ENCODE measurements at regions not wholly inside any gene's neighbourhood (a gene's known extent, or its start where the extent isn't known, plus 50 kb on each side); places are given as distances from the start of the nearest gene placed in this dataset. TPM values are rescaled to one million over a fixed set of nuclear protein-coding genes. Genes with fewer than 3 reads are reported as not detected.

- Histone ChIP-seq H3K56ac (ENCODE audit: extremely low read depth, insufficient read depth, low read length) (no peak overlapping the region), H3K36me3 (ENCODE audit: control insufficient read depth, insufficient read depth, low read length) (no peaks in the 10 kb centered on the region), H3K79me1 (ENCODE audit: low read depth in 1 of 2, low read length in 2 of 2) (no peaks in the 10 kb centered on the region), H2BK15ac (ENCODE audit: low read depth, low read length) (no peak overlapping the region), H3K23ac (ENCODE audit: low read depth, low read length) (no peak overlapping the region), H3K4me1 (ENCODE audit: control insufficient read depth, insufficient read depth, low read length) (no peaks in the 10 kb centered on the region), H3K27me3 (ENCODE audit: control insufficient read depth, insufficient read depth, low read length) (peaks cover 2% of the 10 kb centered on the region; the same call in 1 of the 2 replicates), H3K27ac (ENCODE audit: insufficient read depth, low read length) (no peak overlapping the region), H2AFZ (replicated peaks; ENCODE audit: low read length, poor library complexity) (no peak overlapping the region), H4K91ac (ENCODE audit: insufficient read depth, low read depth, low read length) (no peak overlapping the region), H4K5ac (ENCODE audit: low read depth, low read length) (no peak overlapping the region), H2BK20ac (ENCODE audit: low read depth, low read length) (no peak overlapping the region), H4K20me1 (ENCODE audit: insufficient read depth, low read length) (no peaks in the 10 kb centered on the region), H3K9ac (ENCODE audit: low read depth, low read length) (no peak overlapping the region), H3K4ac (ENCODE audit: low read depth, low read length) (no peak overlapping the region), H2BK5ac (ENCODE audit: low read depth, low read length, poor library complexity, severe bottlenecking) (no peak overlapping the region), H2AK9ac (replicated peaks; ENCODE audit: low read depth, low read length, poor library complexity) (no peak overlapping the region), H4K8ac (ENCODE audit: low read depth in 2 of 2, low read length in 2 of 2) (no peak overlapping the region), H2AK5ac (ENCODE audit: low read depth, low read length) (no peak overlapping the region), H3K4me2 (ENCODE audit: low read depth, low read length) (no peak overlapping the region), H3K14ac (replicated peaks; ENCODE audit: low read depth, low read length) (no peak overlapping the region), H3K9me3 (ENCODE audit: control insufficient read depth, insufficient read depth, low read length) (no peaks in the 10 kb centered on the region), H3K4me3 (ENCODE audit: insufficient read depth, low read depth, low read length) (no peak overlapping the region), H3K18ac (ENCODE audit: low read depth, low read length) (no peak overlapping the region), H2BK120ac (ENCODE audit: low read depth, low read length) (no peak overlapping the region), H3K9me1 (ENCODE audit: insufficient read depth, low read length) (no peaks in the 10 kb centered on the region)
- no peak for DNase-seq
- ChIA-PET POLR2A (ENCODE audit: unreplicated experiment) (no interaction called here), CTCF (interaction anchor here (0.7 kb wide), 1 partner anchor 301 kb away, joined by 5 read pairs; no protein-coding TSS in a partner anchor)
- TF ChIP-seq MAZ (IDR thresholded peaks at IDR 0.05; ENCODE audit: borderline replicate concordance, low read depth, low read length): no peak
- TF ChIP-seq, protein P1, sequence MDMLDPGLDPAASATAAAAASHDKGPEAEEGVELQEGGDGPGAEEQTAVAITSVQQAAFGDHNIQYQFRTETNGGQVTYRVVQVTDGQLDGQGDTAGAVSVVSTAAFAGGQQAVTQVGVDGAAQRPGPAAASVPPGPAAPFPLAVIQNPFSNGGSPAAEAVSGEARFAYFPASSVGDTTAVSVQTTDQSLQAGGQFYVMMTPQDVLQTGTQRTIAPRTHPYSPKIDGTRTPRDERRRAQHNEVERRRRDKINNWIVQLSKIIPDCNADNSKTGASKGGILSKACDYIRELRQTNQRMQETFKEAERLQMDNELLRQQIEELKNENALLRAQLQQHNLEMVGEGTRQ (IDR thresholded peaks at IDR 0.05; ENCODE audit: low read depth, low read length): no peak
- TF ChIP-seq CHD1 (IDR thresholded peaks at IDR 0.05; ENCODE audit: low read depth, low read length): no peak
- no peak for TF ChIP-seq RCOR1 (IDR thresholded peaks at IDR 0.05; ENCODE audit: insufficient replicate concordance, low read length)
- no peak for TF ChIP-seq MXI1 (IDR thresholded peaks at IDR 0.05; ENCODE audit: borderline replicate concordance, low read depth, low read length)
- no peak for TF ChIP-seq RFX5 (IDR thresholded peaks at IDR 0.05; ENCODE audit: low read depth, low read length)
- no peak for TF ChIP-seq POLR2A (IDR thresholded peaks at IDR 0.05; ENCODE audit: low read depth, low read length)
- no peak for TF ChIP-seq RAD21 (IDR thresholded peaks at IDR 0.05; ENCODE audit: low read length)
- TF ChIP-seq NFE2L2 (IDR thresholded peaks at IDR 0.05; ENCODE audit: low read depth, low read length): no peak
- in situ Hi-C loops (cut with MboI; ENCODE audit: low sequenced_read_pairs) (no loop called here), intact Hi-C loops (cut with micrococcal nuclease) (no loop called here), dilution Hi-C loops (cut with HindIII; ENCODE audit: low sequenced_read_pairs, unreplicated experiment) (no loop called here)
- ATAC-seq (ENCODE audit: low read depth): no peak
- WGBS, 2 experiments (ENCODE audit: extremely low coverage in 2 of 2, insufficient read length in 1 of 2): no CpG with 5 or more reads among the region's 6 CpGs
- no TSS peak for BruUV-seq (replicated peaks)
These were observed 51.3 kb upstream of the WIPF3 start for GRCh38 chr7:29754874-29755490.

Small RNAs in the stretch of these regions (microRNA-seq; reads per million reads assigned to microRNA genes)
- 0 to 0.37 reads per million in 2 experiments for gene MIR550A3 (ENCODE audit: insufficient read depth in 1 of 2, insufficient read length in 1 of 2, unreplicated experiment in 1 of 2)
- not detected for gene TMSB4XP3 (ENCODE audit: insufficient read depth, insufficient read length)

Small RNAs in the stretch of these regions (small RNA-seq; reads per million reads assigned to genes)
- gene MIR550A3 (0 to 0.15 (median 0) reads per million in 5 experiments), gene TMSB4XP3 (0 reads per million in 5 experiments)
